Loucy (cell line): ENCODE measurements at regions not wholly inside any gene's neighbourhood (a gene's known extent, or its start where the extent isn't known, plus 50 kb on each side); places are given as distances from the start of the nearest gene placed in this dataset.

Experiments used
- H2AFZ ChIP-seq: fragments of 200-600 bp; sonication (generic); 2 replicates; pipeline ENCODE4 v1.6.0; 2016; ENCODE audit warnings: antibody characterized with exemption, mild to moderate bottlenecking, low read length, moderate library complexity
- H3F3A ChIP-seq: fragments of 200-600 bp; 2 replicates; pipeline ENCODE4 v1.6.0; 2016; ENCODE audit warnings: antibody characterized with exemption, low read depth, mild to moderate bottlenecking
- H3K27me3 ChIP-seq: fragments of 200-600 bp; sonication (generic); 2 replicates; pipeline ENCODE4 v1.6.1; 2014; ENCODE audit warnings: low read length, mild to moderate bottlenecking; ENCODE audit not compliant: insufficient read depth, poor library complexity, severe bottlenecking
- H3K36me3 ChIP-seq: fragments of 200-600 bp; sonication (generic); 2 replicates; pipeline ENCODE4 v1.6.1; 2016; ENCODE audit warnings: low read length; ENCODE audit not compliant: insufficient read depth
- H3K4me1 ChIP-seq: fragments of 200-600 bp; sonication (generic); 2 replicates; pipeline ENCODE4 v1.5.1; 2014; ENCODE audit warnings: low read length, mild to moderate bottlenecking; ENCODE audit not compliant: insufficient read depth, poor library complexity, severe bottlenecking
- H3K4me2 ChIP-seq: fragments of 200-600 bp; sonication (generic); 2 replicates; pipeline ENCODE4 v1.6.0; 2014; ENCODE audit warnings: antibody characterized with exemption, low read length, low read depth, mild to moderate bottlenecking; ENCODE audit not compliant: poor library complexity, severe bottlenecking
- H3K4me3 ChIP-seq: fragments of 200-600 bp; sonication (generic); 2 replicates; pipeline ENCODE4 v1.5.1; 2014; ENCODE audit warnings: low read length, mild to moderate bottlenecking, mixed read lengths; ENCODE audit not compliant: poor library complexity, severe bottlenecking
- H3K79me2 ChIP-seq: fragments of 200-600 bp; sonication (generic); 2 replicates; pipeline ENCODE4 v1.6.1; 2014; ENCODE audit warnings: low read length; ENCODE audit not compliant: insufficient read depth
- H3K9ac ChIP-seq: fragments of 200-600 bp; sonication (generic); 2 replicates; pipeline ENCODE4 v1.6.0; 2014; ENCODE audit warnings: mild to moderate bottlenecking, low read depth, low read length, moderate library complexity; ENCODE audit not compliant: poor library complexity, severe bottlenecking
- H3K9me2 ChIP-seq: fragments of 200-600 bp; sonication (generic); replicated peaks from 2 replicates; pipeline ENCODE4 v1.6.1; 2016; ENCODE audit warnings: low read depth, low read length, mixed read lengths
- H3K9me3 ChIP-seq: fragments of 200-600 bp; sonication (generic); 2 replicates; pipeline ENCODE4 v1.6.1; 2014; ENCODE audit warnings: mild to moderate bottlenecking, antibody characterized with exemption, low read length, low read depth; ENCODE audit not compliant: insufficient read depth
- H4K20me1 ChIP-seq: fragments of 200-600 bp; sonication (generic); 2 replicates; pipeline ENCODE4 v1.6.0; 2014; ENCODE audit warnings: antibody characterized with exemption, low read length, mild to moderate bottlenecking; ENCODE audit not compliant: insufficient read depth, poor library complexity, severe bottlenecking
- CTCF ChIP-seq: fragments of 200-600 bp; sonication (generic); conservative IDR thresholded peaks from 2 replicates; pipeline ENCODE4 v1.5.1; 2014; ENCODE audit warnings: mild to moderate bottlenecking, antibody characterized with exemption, low read length
- EZH2phosphoT487 ChIP-seq: fragments of 200-600 bp; IDR thresholded peaks from 2 replicates; pipeline ENCODE4 v1.6.1; 2018; ENCODE audit warnings: antibody characterized with exemption, mild to moderate bottlenecking, moderate library complexity, borderline replicate concordance

GRCh38 chr4:134382478-134383227, 181.1 kb upstream of the PABPC4L start:
- H3F3A ChIP-seq: no peaks in the 10 kb centered on the region
- H3K9me3 ChIP-seq: no peaks in the 10 kb centered on the region
- no peaks in the 10 kb centered on the region for H3K79me2 ChIP-seq
- no peaks in the 10 kb centered on the region for H3K4me1 ChIP-seq
- H3K4me3 ChIP-seq: no peak overlapping the region
- H4K20me1 ChIP-seq: no peaks in the 10 kb centered on the region
- H3K27me3 ChIP-seq: no peaks in the 10 kb centered on the region
- no peak for TF ChIP-seq EZH2phosphoT487
- TF ChIP-seq CTCF: no peak
- no peak overlapping the region for H2AFZ ChIP-seq
- H3K36me3 ChIP-seq: no peaks in the 10 kb centered on the region
- no peak overlapping the region for H3K9ac ChIP-seq
- H3K4me2 ChIP-seq: no peak overlapping the region
- no peaks in the 10 kb centered on the region for H3K9me2 ChIP-seq

- no peaks in the 10 kb centered on the region for H3K36me3 ChIP-seq
- H3K4me1 ChIP-seq: no peaks in the 10 kb centered on the region
- no peaks in the 10 kb centered on the region for H3K9me2 ChIP-seq
- H4K20me1 ChIP-seq: no peaks in the 10 kb centered on the region
- no peak overlapping the region for H2AFZ ChIP-seq
- no peaks in the 10 kb centered on the region for H3K9me3 ChIP-seq
- H3K79me2 ChIP-seq: no peaks in the 10 kb centered on the region
- no peak overlapping the region for H3K4me3 ChIP-seq
- H3K27me3 ChIP-seq: no peaks in the 10 kb centered on the region
- H3K9ac ChIP-seq: no peak overlapping the region
- no peaks in the 10 kb centered on the region for H3F3A ChIP-seq
- TF ChIP-seq EZH2phosphoT487 (no peak), CTCF (no peak)
- no peak overlapping the region for H3K4me2 ChIP-seq
Observed at GRCh38 chr4:134375775-134376174, 174.2 kb upstream of the PABPC4L start.

- Histone ChIP-seq H4K20me1 (no peaks in the 10 kb centered on the region), H3K4me3 (no peak overlapping the region), H3K36me3 (no peaks in the 10 kb centered on the region), H3K4me2 (no peak overlapping the region), H3F3A (no peaks in the 10 kb centered on the region), H3K27me3 (no peaks in the 10 kb centered on the region), H3K9me3 (no peaks in the 10 kb centered on the region), H2AFZ (no peak overlapping the region), H3K79me2 (no peaks in the 10 kb centered on the region), H3K9me2 (no peaks in the 10 kb centered on the region), H3K4me1 (no peaks in the 10 kb centered on the region), H3K9ac (no peak overlapping the region)
- no peak for TF ChIP-seq EZH2phosphoT487
- no peak for TF ChIP-seq CTCF
Observed at GRCh38 chr4:134365852-134366251, 164.3 kb upstream of the PABPC4L start.
